ENCODE measurements at regions not wholly inside any gene's neighbourhood (a gene's known extent, or its start where the extent isn't known, plus 50 kb on each side); places are given as distances from the start of the nearest gene placed in this dataset.

- no peaks in the 10 kb centered on the region for H3K9me3 ChIP-seq (ENCODE audit: control insufficient read depth, low read depth, low read length)
- TF ChIP-seq CTCF (optimal IDR thresholded peaks at IDR 0.05 in 1 of 3, IDR thresholded peaks at IDR 0.05 in 1 of 3, conservative IDR thresholded peaks at IDR 0.05 in 1 of 3; ENCODE audit: extremely low read depth in 1 of 3, insufficient read depth in 2 of 3, low read length in 3 of 3) (no peak), EZH2 (IDR thresholded peaks at IDR 0.05; ENCODE audit: low read length) (no peak)
- no peaks in the 10 kb centered on the region for H3K9me1 ChIP-seq (ENCODE audit: control insufficient read depth, extremely low read depth, insufficient read depth, low read length)
- DNase-seq (ENCODE audit: low read depth, low spot score), result no peak
- no peaks in the 10 kb centered on the region for H4K20me1 ChIP-seq (ENCODE audit: control insufficient read depth, extremely low read depth, insufficient read depth, low read length)
- H3K79me2 ChIP-seq (ENCODE audit: control insufficient read depth, insufficient read depth, low read length), result no peaks in the 10 kb centered on the region
- H3K4me3 ChIP-seq (ENCODE audit: control insufficient read depth in 2 of 3, extremely low read depth in 1 of 3, insufficient read depth in 2 of 3, low read depth in 1 of 3, low read length in 3 of 3), result no peak overlapping the region
- H3K9ac ChIP-seq (ENCODE audit: control insufficient read depth, extremely low read depth, insufficient read depth, low read length), result no peak overlapping the region
- no peak for FAIRE-seq
- H3K27ac ChIP-seq (ENCODE audit: control insufficient read depth, insufficient read depth, low read length), result no peak overlapping the region
- no peaks in the 10 kb centered on the region for H3K27me3 ChIP-seq (ENCODE audit: control insufficient read depth, extremely low read depth, insufficient read depth, low read length)
- no peak overlapping the region for H3K4me2 ChIP-seq (ENCODE audit: control insufficient read depth, extremely low read depth, insufficient read depth, low read depth, low read length)
- H3K36me3 ChIP-seq (ENCODE audit: control insufficient read depth in 2 of 2, extremely low read depth in 1 of 2, insufficient read depth in 2 of 2, low read length in 2 of 2), result no peaks in the 10 kb centered on the region
- dilution Hi-C loops (cut with MboI; ENCODE audit: extremely low pct_ligation_motif_present, low sequenced_read_pairs), result no loop called here
- H3K4me1 ChIP-seq (ENCODE audit: control insufficient read depth, extremely low read depth, insufficient read depth, low read length), result no peaks in the 10 kb centered on the region
- H2AFZ ChIP-seq (ENCODE audit: control insufficient read depth, low read length), result no peak overlapping the region
Measured at GRCh38 chr2:9055471-9055870, 52.0 kb upstream of the MBOAT2 start.

- no peak overlapping the region for H3K4me2 ChIP-seq (ENCODE audit: control insufficient read depth, extremely low read depth, insufficient read depth, low read depth, low read length)
- dilution Hi-C loops (cut with MboI; ENCODE audit: extremely low pct_ligation_motif_present, low sequenced_read_pairs), result no loop called here
- DNase-seq (ENCODE audit: low read depth, low spot score) (no peak), FAIRE-seq (no peak)
- no peak overlapping the region for H3K9ac ChIP-seq (ENCODE audit: control insufficient read depth, extremely low read depth, insufficient read depth, low read length)
- no peaks in the 10 kb centered on the region for H3K36me3 ChIP-seq (ENCODE audit: control insufficient read depth in 2 of 2, extremely low read depth in 1 of 2, insufficient read depth in 2 of 2, low read length in 2 of 2)
- H3K27me3 ChIP-seq (ENCODE audit: control insufficient read depth, extremely low read depth, insufficient read depth, low read length), result no peaks in the 10 kb centered on the region
- H2AFZ ChIP-seq (ENCODE audit: control insufficient read depth, low read length), result no peak overlapping the region
- H3K79me2 ChIP-seq (ENCODE audit: control insufficient read depth, insufficient read depth, low read length), result no peaks in the 10 kb centered on the region
- H4K20me1 ChIP-seq (ENCODE audit: control insufficient read depth, extremely low read depth, insufficient read depth, low read length), result no peaks in the 10 kb centered on the region
- no peak for TF ChIP-seq EZH2 (IDR thresholded peaks at IDR 0.05; ENCODE audit: low read length)
- no peak for TF ChIP-seq CTCF (optimal IDR thresholded peaks at IDR 0.05 in 1 of 3, IDR thresholded peaks at IDR 0.05 in 1 of 3, conservative IDR thresholded peaks at IDR 0.05 in 1 of 3; ENCODE audit: extremely low read depth in 1 of 3, insufficient read depth in 2 of 3, low read length in 3 of 3)
- no peaks in the 10 kb centered on the region for H3K4me1 ChIP-seq (ENCODE audit: control insufficient read depth, extremely low read depth, insufficient read depth, low read length)
- H3K27ac ChIP-seq (ENCODE audit: control insufficient read depth, insufficient read depth, low read length), result no peak overlapping the region
- H3K9me1 ChIP-seq (ENCODE audit: control insufficient read depth, extremely low read depth, insufficient read depth, low read length), result no peaks in the 10 kb centered on the region
- no peaks in the 10 kb centered on the region for H3K9me3 ChIP-seq (ENCODE audit: control insufficient read depth, low read depth, low read length)
- no peak overlapping the region for H3K4me3 ChIP-seq (ENCODE audit: control insufficient read depth in 2 of 3, extremely low read depth in 1 of 3, insufficient read depth in 2 of 3, low read depth in 1 of 3, low read length in 3 of 3)
Measured at GRCh38 chr2:9053534-9053931, 50.0 kb upstream of the MBOAT2 start.

All from keratinocyte (primary cell).